Sigmoid colon (tissue), 6 donors: ENCODE measurements at regions not wholly inside any gene's neighbourhood (a gene's known extent, or its start where the extent isn't known, plus 50 kb on each side); places are given as distances from the start of the nearest gene placed in this dataset.
A peak's percentile ranks its signal among the peaks of the same experiment; 100 is the strongest.

ENCODE experiments used
- DNase-seq: peaks from one replicate; pipeline ENCODE4 v3.0.0-alpha.2; 2019
- H3K27ac ChIP-seq, 4 donors: fragments of 200-600 bp; sonication (generic); one replicate each; pipeline ENCODE4 v1.5.1; 2016 to 2019; ENCODE audit warnings: mild to moderate bottlenecking in 1 of 4
- H3K27me3 ChIP-seq, 3 donors: fragments of 200-600 bp; sonication (generic); one replicate each; pipeline ENCODE4 v1.5.1; 2019; ENCODE audit warnings: mild to moderate bottlenecking in 1 of 3
- H3K36me3 ChIP-seq, 4 donors: fragments of 200-600 bp; sonication (generic); one replicate each; pipeline ENCODE4 v1.5.1; 2016 to 2019
- H3K4me1 ChIP-seq, 4 donors: fragments of 200-600 bp; sonication (generic); one replicate each; pipeline ENCODE4 v1.5.1; 2017 to 2019
- H3K4me3 ChIP-seq, 4 donors: fragments of 200-600 bp; sonication (generic); one replicate each; pipeline ENCODE4 v1.5.1; 2017 to 2019; ENCODE audit warnings: mild to moderate bottlenecking in 2 of 4, moderate library complexity in 1 of 4
- H3K9me3 ChIP-seq, 4 donors: fragments of 200-600 bp in 3 of 4; sonication (generic) in 3 of 4; one replicate each; pipeline versions ENCODE4 v1.5.1 to v1.6.1; 2013 to 2019
- CTCF ChIP-seq, 4 experiments: fragments of 450-650 bp in 3 of 4; fragments of 200-600 bp in 1 of 4; IDR thresholded peaks; one replicate each; pipeline ENCODE4 v1.5.1; 2016 to 2019; ENCODE audit warnings: antibody characterized with exemption in 4 of 4, mild to moderate bottlenecking in 3 of 4, moderate library complexity in 2 of 4
- EP300 ChIP-seq, 4 donors: sonication (generic); formaldehyde crosslinking; IDR thresholded peaks; one replicate each; pipeline ENCODE4 v1.6.1; 2017; ENCODE audit warnings: antibody characterized with exemption in 4 of 4
- POLR2A ChIP-seq, 2 donors: fragments of 450-650 bp; IDR thresholded peaks; one replicate each; pipeline ENCODE4 v1.6.1; 2016; ENCODE audit warnings: antibody characterized with exemption in 2 of 2, mild to moderate bottlenecking in 2 of 2, moderate library complexity in 2 of 2
- POLR2AphosphoS5 ChIP-seq, 4 donors: sonication (generic); formaldehyde crosslinking; IDR thresholded peaks; one replicate each; pipeline ENCODE4 v1.6.1; 2017; ENCODE audit warnings: antibody characterized with exemption in 4 of 4
- WGBS, 2 donors: extraction: QIAGEN DNeasy Blood & Tissue Kit; methylation state at CpG; one replicate each; pipeline ENCODE4 v1.1.7; 2013; 5-methylcytosine and 5-hydroxymethylcytosine counted together
- intact Hi-C: fragments of 100-400 bp; cut with DNase I; formaldehyde crosslinking; loops from one replicate; pipeline ENCODE4 v1.15.1; 2023
- donor health status: healthy with polysubstance abuse.
- donor health status: healthy.

- H3K36me3 ChIP-seq = no peaks in the 10 kb centered on the region
- intact Hi-C loops = no loop called here
- WGBS, 2 donors = 85 to 88% methylated on average over 10 of the region's 10 CpGs
- H3K4me3 ChIP-seq = no peak overlapping the region
- H3K27ac ChIP-seq = no peak overlapping the region
- H3K4me1 ChIP-seq = no peaks in the 10 kb centered on the region
- H3K9me3 ChIP-seq = no peaks in the 10 kb centered on the region
- TF ChIP-seq POLR2A (IDR thresholded peaks at IDR 0.05) (no peak), POLR2AphosphoS5 (IDR thresholded peaks at IDR 0.05) (no peak), EP300 (IDR thresholded peaks at IDR 0.05) (no peak), CTCF (IDR thresholded peaks at IDR 0.05) (no peak)
- DNase-seq = peak; percentile 52
- H3K27me3 ChIP-seq = no peaks in the 10 kb centered on the region
These were observed 52.3 kb upstream of the ANTXRL start for GRCh38 chr10:46234431-46235060.

GRCh38 chr10:46235705-46236545 lies 50.9 kb upstream of the ANTXRL start:
- peak; percentile 47 for DNase-seq
- no peaks in the 10 kb centered on the region for H3K27me3 ChIP-seq
- no peak overlapping the region for H3K27ac ChIP-seq
- H3K4me3 ChIP-seq = no peak overlapping the region
- 64 to 83% methylated on average over 5 of the region's 5 CpGs for WGBS, 2 donors
- no peaks in the 10 kb centered on the region for H3K4me1 ChIP-seq
- no peaks in the 10 kb centered on the region for H3K36me3 ChIP-seq
- no peak for TF ChIP-seq CTCF (IDR thresholded peaks at IDR 0.05)
- no peak for TF ChIP-seq POLR2A (IDR thresholded peaks at IDR 0.05)
- no peak for TF ChIP-seq POLR2AphosphoS5 (IDR thresholded peaks at IDR 0.05)
- TF ChIP-seq EP300 (IDR thresholded peaks at IDR 0.05) = no peak
- H3K9me3 ChIP-seq = no peaks in the 10 kb centered on the region
- intact Hi-C loops = no loop called here

- peaks cover 0 to 2% (median 0%) of the 10 kb centered on the region in 4 donors for H3K9me3 ChIP-seq
- H3K4me3 ChIP-seq = no peak overlapping the region
- intact Hi-C loops = no loop called here
- H3K27me3 ChIP-seq = no peaks in the 10 kb centered on the region
- WGBS, 2 donors = 88 to 89% methylated on average over 2 of the region's 2 CpGs
- DNase-seq = no peak
- TF ChIP-seq EP300 (IDR thresholded peaks at IDR 0.05) (no peak), POLR2A (IDR thresholded peaks at IDR 0.05) (no peak), CTCF (IDR thresholded peaks at IDR 0.05) (no peak), POLR2AphosphoS5 (IDR thresholded peaks at IDR 0.05) (no peak)
- H3K4me1 ChIP-seq = no peaks in the 10 kb centered on the region
- no peak overlapping the region for H3K27ac ChIP-seq
- H3K36me3 ChIP-seq = no peaks in the 10 kb centered on the region
These were observed 50.3 kb upstream of the ANTXRL start for GRCh38 chr10:46236546-46236887.

- TF ChIP-seq POLR2A (IDR thresholded peaks at IDR 0.05) (no peak), POLR2AphosphoS5 (IDR thresholded peaks at IDR 0.05) (no peak), EP300 (IDR thresholded peaks at IDR 0.05) (no peak), CTCF (IDR thresholded peaks at IDR 0.05) (no peak)
- Histone ChIP-seq H3K4me1 (no peaks in the 10 kb centered on the region), H3K36me3 (no peaks in the 10 kb centered on the region), H3K27me3 (no peaks in the 10 kb centered on the region), H3K9me3 (peaks cover 0 to 2% (median 0%) of the 10 kb centered on the region in 4 donors), H3K4me3 (no peak overlapping the region), H3K27ac (no peak overlapping the region)
- WGBS, 2 donors = 95 to 97% methylated on average over 5 of the region's 5 CpGs
- no peak for DNase-seq
- intact Hi-C loops = no loop called here
These were observed 49.7 kb upstream of the ANTXRL start for GRCh38 chr10:46236941-46237681.
